HEK293T (cell line): ENCODE measurements at regions not wholly inside any gene's neighbourhood (a gene's known extent, or its start where the extent isn't known, plus 50 kb on each side); places are given as distances from the start of the nearest gene placed in this dataset.

Experiments
- ARNT ChIP-seq: fragments of 450-650 bp; IDR thresholded peaks from 2 replicates; pipeline ENCODE4 v1.6.1; 2017; ENCODE audit warnings: mild to moderate bottlenecking
- SP1 ChIP-seq: fragments of 450-650 bp; IDR thresholded peaks from 2 replicates; pipeline ENCODE4 v1.6.1; 2017
- TARDBP ChIP-seq: fragments of 450-650 bp; IDR thresholded peaks from 2 replicates; pipeline ENCODE4 v1.6.1; 2016

GRCh38 chr3:191901741-191902140 is 440.8 kb downstream of the PYDC2 start:
- TF ChIP-seq TARDBP (no peak), SP1 (no peak), ARNT (no peak)
